22Rv1 (cell line): ENCODE measurements at regions not wholly inside any gene's neighbourhood (a gene's known extent, or its start where the extent isn't known, plus 50 kb on each side); places are given as distances from the start of the nearest gene placed in this dataset.

Experiments
- H3K27ac ChIP-seq: fragments of 450-650 bp; 2 replicates; pipeline ENCODE4 v1.5.1; 2017
- ZFX ChIP-seq: fragments of 450-650 bp; IDR thresholded peaks from 2 replicates; pipeline ENCODE4 v1.6.1; 2017; ENCODE audit warnings: antibody characterized with exemption, borderline replicate concordance
- TF ChIP-seq, protein P1 (sequence below): fragments of 450-650 bp; IDR thresholded peaks from 2 replicates; pipeline ENCODE4 v1.5.1; 2017; ENCODE audit warnings: mild to moderate bottlenecking

DNA sequence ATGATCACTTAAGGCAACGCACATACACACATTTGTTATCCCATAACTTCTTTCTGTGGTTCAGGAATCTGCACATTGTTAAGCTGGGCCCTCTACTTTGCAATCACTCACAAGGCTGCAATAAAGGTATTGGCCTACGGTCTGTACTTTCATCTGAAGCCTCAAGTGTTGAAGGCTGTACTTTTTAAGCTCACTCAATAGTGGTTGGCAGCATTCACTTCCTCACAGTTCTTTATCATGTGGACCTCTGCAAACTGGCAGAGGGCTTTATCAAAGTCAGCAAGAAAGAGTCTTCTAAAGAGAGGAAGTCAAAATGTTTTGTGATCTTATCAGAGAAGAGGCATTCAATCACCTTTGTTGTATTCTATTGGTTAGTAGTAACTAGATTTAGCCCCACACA, 301.4 kb upstream of the EPHA5 start:
- no peak overlapping the region for H3K27ac ChIP-seq
- no peak for TF ChIP-seq ZFX
- TF ChIP-seq, protein P1, sequence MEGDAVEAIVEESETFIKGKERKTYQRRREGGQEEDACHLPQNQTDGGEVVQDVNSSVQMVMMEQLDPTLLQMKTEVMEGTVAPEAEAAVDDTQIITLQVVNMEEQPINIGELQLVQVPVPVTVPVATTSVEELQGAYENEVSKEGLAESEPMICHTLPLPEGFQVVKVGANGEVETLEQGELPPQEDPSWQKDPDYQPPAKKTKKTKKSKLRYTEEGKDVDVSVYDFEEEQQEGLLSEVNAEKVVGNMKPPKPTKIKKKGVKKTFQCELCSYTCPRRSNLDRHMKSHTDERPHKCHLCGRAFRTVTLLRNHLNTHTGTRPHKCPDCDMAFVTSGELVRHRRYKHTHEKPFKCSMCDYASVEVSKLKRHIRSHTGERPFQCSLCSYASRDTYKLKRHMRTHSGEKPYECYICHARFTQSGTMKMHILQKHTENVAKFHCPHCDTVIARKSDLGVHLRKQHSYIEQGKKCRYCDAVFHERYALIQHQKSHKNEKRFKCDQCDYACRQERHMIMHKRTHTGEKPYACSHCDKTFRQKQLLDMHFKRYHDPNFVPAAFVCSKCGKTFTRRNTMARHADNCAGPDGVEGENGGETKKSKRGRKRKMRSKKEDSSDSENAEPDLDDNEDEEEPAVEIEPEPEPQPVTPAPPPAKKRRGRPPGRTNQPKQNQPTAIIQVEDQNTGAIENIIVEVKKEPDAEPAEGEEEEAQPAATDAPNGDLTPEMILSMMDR, result no peak

- TF ChIP-seq ZFX, result no peak
- TF ChIP-seq, protein P1, result no peak
These were observed 298.7 kb upstream of the EPHA5 start for GRCh38 chr4:65968831-65969558.

DNA sequence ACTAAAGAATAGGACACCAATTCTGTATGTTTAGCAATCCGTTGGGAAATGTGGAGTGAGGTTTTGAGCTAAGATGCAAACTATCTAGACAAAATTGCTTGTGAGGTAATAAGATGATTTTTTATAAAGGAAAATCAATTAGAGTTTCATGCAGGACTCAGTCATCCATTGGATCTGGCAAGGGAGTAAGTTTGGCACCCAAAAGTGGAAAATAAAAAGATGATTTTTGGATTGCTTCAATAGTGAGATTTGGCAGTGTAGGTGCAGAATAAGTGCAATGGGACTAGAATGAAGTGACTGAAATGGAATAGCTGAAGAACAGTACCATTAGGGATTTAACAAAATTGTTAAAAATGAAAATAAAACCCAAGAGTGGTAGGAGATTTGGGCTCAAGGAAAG, 290.5 kb upstream of the EPHA5 start:
- TF ChIP-seq, protein P1, result no peak
- no peak for TF ChIP-seq ZFX
- no peak overlapping the region for H3K27ac ChIP-seq

More at GRCh38 chr4:65968831-65969558, 298.7 kb upstream of the EPHA5 start:
- no peak overlapping the region for H3K27ac ChIP-seq

DNA sequence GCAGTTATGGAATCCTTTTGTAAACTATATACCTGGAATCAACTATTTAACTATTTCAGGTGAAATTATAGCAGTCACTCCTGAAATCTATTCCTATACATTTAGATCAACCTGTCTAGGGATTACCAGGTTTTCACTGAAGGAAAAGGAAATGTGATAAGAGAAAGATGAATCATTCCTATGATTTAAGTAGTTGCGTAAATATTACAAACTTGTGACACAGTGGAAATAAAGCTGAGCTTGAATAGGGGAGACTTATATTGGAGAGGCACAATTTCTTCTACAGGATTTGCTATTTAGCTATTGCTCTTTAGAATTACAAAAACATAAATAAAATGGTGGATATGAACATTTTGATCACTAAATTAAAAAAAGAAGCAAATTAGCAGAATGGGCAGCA, 284.1 kb upstream of the EPHA5 start:
- no peak overlapping the region for H3K27ac ChIP-seq
- TF ChIP-seq ZFX, result no peak
- TF ChIP-seq, protein P1, result no peak

DNA sequence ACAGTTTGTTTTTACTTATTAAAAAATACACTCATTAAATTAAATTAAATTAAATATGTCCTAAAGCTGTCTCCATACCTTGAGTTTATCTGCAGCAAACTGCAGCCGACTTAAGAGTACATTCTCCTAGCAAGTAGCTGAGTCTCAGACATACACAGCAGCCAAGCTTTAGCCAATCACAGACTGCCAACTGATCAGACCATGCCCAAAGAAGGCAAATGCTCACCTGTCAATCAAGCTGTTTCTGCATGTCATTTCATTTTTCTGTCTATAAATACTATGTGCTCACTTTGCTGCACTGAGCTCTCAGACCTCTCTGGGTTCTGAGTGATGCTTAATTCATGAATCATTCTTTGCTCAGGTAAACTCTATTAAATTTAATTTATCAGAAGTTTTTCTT, 280.9 kb upstream of the EPHA5 start:
- no peak for TF ChIP-seq ZFX
- TF ChIP-seq, protein P1, result no peak
- no peak overlapping the region for H3K27ac ChIP-seq

DNA sequence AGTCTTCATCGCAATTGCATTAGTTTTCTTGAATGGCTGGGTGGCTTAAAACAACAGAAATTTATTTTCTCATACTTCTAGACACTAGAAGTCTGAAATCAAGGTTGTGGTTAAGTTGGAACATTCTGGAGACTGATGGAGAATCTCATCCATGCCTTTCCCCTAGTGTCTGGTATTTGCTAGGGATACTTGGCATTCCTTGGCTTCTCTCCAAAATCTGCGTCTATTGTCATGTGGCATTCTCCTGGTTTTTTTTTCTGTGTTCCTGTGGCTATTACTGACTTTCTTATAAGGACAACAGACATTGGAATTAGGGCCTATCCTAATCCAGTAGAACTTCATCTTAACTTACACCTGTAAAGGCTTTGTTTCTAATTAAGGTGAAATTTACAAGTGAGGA, 272.8 kb upstream of the EPHA5 start:
- H3K27ac ChIP-seq, result no peak overlapping the region
- no peak for TF ChIP-seq ZFX
- TF ChIP-seq, protein P1, result peak; percentile 12; the same call in 1 of the 2 replicates

DNA sequence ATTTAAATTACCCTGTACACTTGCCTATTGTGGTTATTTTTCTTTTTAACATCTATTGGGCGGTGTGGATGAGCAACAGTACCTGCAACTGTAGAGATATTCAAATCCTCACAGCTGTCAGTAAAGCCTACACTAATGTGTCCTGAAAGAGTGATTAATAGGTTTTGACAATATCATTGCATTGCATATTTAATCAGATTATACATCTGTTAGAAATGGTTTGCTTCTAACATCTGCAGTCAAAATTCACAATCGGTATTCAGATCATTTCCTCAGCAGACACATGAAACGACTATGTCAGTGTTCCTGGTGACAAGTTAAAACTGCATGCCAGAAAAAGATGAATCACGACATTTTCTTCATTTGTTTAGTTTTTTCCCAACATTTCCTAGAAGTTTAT, 254.6 kb upstream of the EPHA5 start:
- TF ChIP-seq, protein P1, result no peak
- no peak for TF ChIP-seq ZFX
- H3K27ac ChIP-seq, result no peak overlapping the region
